Left lung (tissue), 4 donors: ENCODE measurements at regions not wholly inside any gene's neighbourhood (a gene's known extent, or its start where the extent isn't known, plus 50 kb on each side); places are given as distances from the start of the nearest gene placed in this dataset.

Experiments
- ATAC-seq: fragments of 200-7000 bp; cut with Tn5 transposase; one replicate; pipeline ENCODE4 v1.9.1; 2020; ENCODE audit warnings: moderate library complexity
- DNase-seq, 4 donors: peaks; one replicate each; pipeline ENCODE4 v3.0.0-alpha.2; 2013 to 2020
- H3K27ac ChIP-seq, 2 donors: fragments of 200-600 bp; sonication (generic) in 1 of 2; one replicate each; pipeline versions ENCODE4 v1.5.0 to v1.8.0; 2020 to 2021
- H3K27me3 ChIP-seq, 2 donors: fragments of 200-600 bp; sonication (generic) in 1 of 2; one replicate each; pipeline versions ENCODE4 v1.5.0 to v1.8.0; 2020 to 2021
- H3K36me3 ChIP-seq, 2 donors: fragments of 200-600 bp; sonication (generic) in 1 of 2; one replicate each; pipeline versions ENCODE4 v1.5.0 to v1.8.0; 2020 to 2021
- H3K4me1 ChIP-seq, 2 donors: fragments of 200-600 bp; one replicate each; pipeline ENCODE4 v1.8.0; 2021
- H3K4me3 ChIP-seq, 2 donors: fragments of 200-600 bp; sonication (generic) in 1 of 2; one replicate each; pipeline versions ENCODE4 v1.5.0 to v1.8.0; 2020 to 2021; ENCODE audit warnings: mild to moderate bottlenecking in 1 of 2
- H3K9me3 ChIP-seq, 2 donors: fragments of 200-600 bp; sonication (generic) in 1 of 2; one replicate each; pipeline versions ENCODE4 v1.5.0 to v1.8.0; 2020 to 2021
- CTCF ChIP-seq, 2 donors: fragments of 200-600 bp; sonication (generic) in 1 of 2; IDR thresholded peaks; one replicate each; pipeline versions ENCODE4 v1.5.0 to v1.8.0; 2021; ENCODE audit warnings: antibody characterized with exemption in 2 of 2
- intact Hi-C, 2 donors: fragments of 100-400 bp; cut with DNase I; formaldehyde crosslinking; loops; one replicate each; pipeline versions ENCODE4 v1.11.2 to v1.14.2; 2022
- donor health status: DM: no; HTN: yes; CAD: no.
- donor health status: DM: no; HTN: no; CAD: no.

GRCh38 chr4:111837761-111838160 is 307.5 kb upstream of the FAM241A start:
- no peak overlapping the region for H3K27ac ChIP-seq
- ATAC-seq: no peak
- H3K9me3 ChIP-seq: no peaks in the 10 kb centered on the region
- intact Hi-C loops: no loop called here
- no peak for TF ChIP-seq CTCF (IDR thresholded peaks at IDR 0.05)
- DNase-seq: no peak
- H3K36me3 ChIP-seq: no peaks in the 10 kb centered on the region
- H3K4me1 ChIP-seq: no peaks in the 10 kb centered on the region
- H3K4me3 ChIP-seq: no peak overlapping the region
- H3K27me3 ChIP-seq: no peaks in the 10 kb centered on the region

- no peaks in the 10 kb centered on the region for H3K9me3 ChIP-seq
- no peak for DNase-seq
- no peak for TF ChIP-seq CTCF (IDR thresholded peaks at IDR 0.05)
- no peak overlapping the region for H3K27ac ChIP-seq
- no peaks in the 10 kb centered on the region for H3K27me3 ChIP-seq
- no peak for ATAC-seq
- intact Hi-C loops: no loop called here
- H3K36me3 ChIP-seq: no peaks in the 10 kb centered on the region
- H3K4me1 ChIP-seq: no peaks in the 10 kb centered on the region
- no peak overlapping the region for H3K4me3 ChIP-seq
Observed at GRCh38 chr4:111838406-111838930, 306.8 kb upstream of the FAM241A start.

GRCh38 chr4:111839141-111839540 is 306.1 kb upstream of the FAM241A start:
- intact Hi-C loops: no loop called here
- no peaks in the 10 kb centered on the region for H3K36me3 ChIP-seq
- H3K9me3 ChIP-seq: no peaks in the 10 kb centered on the region
- no peak for TF ChIP-seq CTCF (IDR thresholded peaks at IDR 0.05)
- no peaks in the 10 kb centered on the region for H3K27me3 ChIP-seq
- H3K4me3 ChIP-seq: no peak overlapping the region
- no peaks in the 10 kb centered on the region for H3K4me1 ChIP-seq
- ATAC-seq (no peak), DNase-seq (no peak)
- H3K27ac ChIP-seq: no peak overlapping the region

DNA sequence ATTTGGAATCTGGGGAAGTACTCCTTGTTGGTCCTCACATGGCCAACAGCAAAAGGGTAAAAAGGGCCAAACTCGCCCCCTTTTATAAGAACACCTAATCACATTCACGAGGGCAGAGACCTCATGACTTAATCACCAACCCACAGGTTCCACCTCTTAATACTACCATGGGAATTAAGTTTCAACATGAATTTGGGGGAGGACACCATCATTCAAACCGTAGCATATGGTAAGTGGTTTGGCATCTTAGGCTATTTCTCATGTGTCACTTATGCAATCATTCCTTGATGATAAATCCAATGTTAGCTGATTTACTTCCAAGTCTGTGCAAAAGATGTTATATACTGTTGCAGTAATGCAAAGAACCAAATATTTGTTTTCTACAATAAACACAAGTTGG is 302.9 kb upstream of the FAM241A start:
- intact Hi-C loops: no loop called here
- Histone ChIP-seq H3K9me3 (no peaks in the 10 kb centered on the region), H3K4me3 (no peak overlapping the region), H3K27ac (no peak overlapping the region), H3K27me3 (no peaks in the 10 kb centered on the region), H3K36me3 (no peaks in the 10 kb centered on the region), H3K4me1 (no peaks in the 10 kb centered on the region)
- DNase-seq (no peak), ATAC-seq (no peak)
- no peak for TF ChIP-seq CTCF (IDR thresholded peaks at IDR 0.05)

- no peak for TF ChIP-seq CTCF (IDR thresholded peaks at IDR 0.05)
- DNase-seq (no peak), ATAC-seq (no peak)
- Histone ChIP-seq H3K4me3 (no peak overlapping the region), H3K36me3 (no peaks in the 10 kb centered on the region), H3K27ac (no peak overlapping the region), H3K9me3 (no peaks in the 10 kb centered on the region), H3K4me1 (no peaks in the 10 kb centered on the region), H3K27me3 (no peaks in the 10 kb centered on the region)
- intact Hi-C loops: no loop called here
Observed at GRCh38 chr4:111847296-111848008, 297.8 kb upstream of the FAM241A start.
